ENCODE measurements at regions not wholly inside any gene's neighbourhood (a gene's known extent, or its start where the extent isn't known, plus 50 kb on each side); places are given as distances from the start of the nearest gene placed in this dataset.

DNA sequence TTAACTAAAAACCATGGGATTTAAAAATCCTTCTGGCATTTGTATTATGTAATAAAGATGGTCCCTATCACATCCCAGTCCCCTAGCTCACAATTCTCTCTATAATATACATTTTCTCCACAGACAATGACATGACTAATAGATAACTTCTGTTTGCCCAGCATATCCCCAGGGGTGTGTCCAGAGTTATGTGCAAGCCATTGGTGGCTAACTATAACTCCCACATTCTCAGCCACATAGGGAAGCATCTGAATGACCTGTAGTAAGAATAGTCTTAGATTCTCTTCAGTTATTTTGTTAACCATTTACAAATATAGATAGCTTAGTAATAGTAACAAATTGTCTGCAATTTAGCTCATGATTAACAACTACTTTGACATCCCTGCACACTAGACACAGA is 52.2 kb upstream of the RBSN start:
- Histone ChIP-seq H3K27ac (no peak overlapping the region), H3K36me3 (no peaks in the 10 kb centered on the region), H4K20me1 (ENCODE audit: low read depth) (no peaks in the 10 kb centered on the region), H3K9ac (no peak overlapping the region), H3F3A (ENCODE audit: low read depth) (no peaks in the 10 kb centered on the region), H3K4me2 (no peak overlapping the region), H3K4me1 (no peaks in the 10 kb centered on the region), H3K79me2 (ENCODE audit: low read depth) (no peaks in the 10 kb centered on the region), H2AFZ (replicated peaks) (no peak overlapping the region), H3K9me3 (ENCODE audit: low read depth) (no peaks in the 10 kb centered on the region), H3K4me3 (no peak overlapping the region), H3K27me3 (peaks cover 53% of the 10 kb centered on the region)
- H3K4me3 Mint-ChIP-seq = no peak overlapping the region
- H3K36me3 Mint-ChIP-seq = no peaks in the 10 kb centered on the region
- H3K27ac Mint-ChIP-seq = no peak overlapping the region
- DNase-seq (ENCODE audit: low spot score) = no peak
- H3K27me3 Mint-ChIP-seq (ENCODE audit: insufficient read depth, low read depth) = no peaks in the 10 kb centered on the region
- TF ChIP-seq EZH2 (IDR thresholded peaks at IDR 0.05) (no peak), EZH2phosphoT487 (IDR thresholded peaks at IDR 0.05) (no peak)
- TF ChIP-seq, protein P1, sequence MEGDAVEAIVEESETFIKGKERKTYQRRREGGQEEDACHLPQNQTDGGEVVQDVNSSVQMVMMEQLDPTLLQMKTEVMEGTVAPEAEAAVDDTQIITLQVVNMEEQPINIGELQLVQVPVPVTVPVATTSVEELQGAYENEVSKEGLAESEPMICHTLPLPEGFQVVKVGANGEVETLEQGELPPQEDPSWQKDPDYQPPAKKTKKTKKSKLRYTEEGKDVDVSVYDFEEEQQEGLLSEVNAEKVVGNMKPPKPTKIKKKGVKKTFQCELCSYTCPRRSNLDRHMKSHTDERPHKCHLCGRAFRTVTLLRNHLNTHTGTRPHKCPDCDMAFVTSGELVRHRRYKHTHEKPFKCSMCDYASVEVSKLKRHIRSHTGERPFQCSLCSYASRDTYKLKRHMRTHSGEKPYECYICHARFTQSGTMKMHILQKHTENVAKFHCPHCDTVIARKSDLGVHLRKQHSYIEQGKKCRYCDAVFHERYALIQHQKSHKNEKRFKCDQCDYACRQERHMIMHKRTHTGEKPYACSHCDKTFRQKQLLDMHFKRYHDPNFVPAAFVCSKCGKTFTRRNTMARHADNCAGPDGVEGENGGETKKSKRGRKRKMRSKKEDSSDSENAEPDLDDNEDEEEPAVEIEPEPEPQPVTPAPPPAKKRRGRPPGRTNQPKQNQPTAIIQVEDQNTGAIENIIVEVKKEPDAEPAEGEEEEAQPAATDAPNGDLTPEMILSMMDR (IDR thresholded peaks at IDR 0.05) = no peak
- no peaks in the 10 kb centered on the region for H3K9me3 Mint-ChIP-seq
- H3K4me1 Mint-ChIP-seq = no peaks in the 10 kb centered on the region

DNA sequence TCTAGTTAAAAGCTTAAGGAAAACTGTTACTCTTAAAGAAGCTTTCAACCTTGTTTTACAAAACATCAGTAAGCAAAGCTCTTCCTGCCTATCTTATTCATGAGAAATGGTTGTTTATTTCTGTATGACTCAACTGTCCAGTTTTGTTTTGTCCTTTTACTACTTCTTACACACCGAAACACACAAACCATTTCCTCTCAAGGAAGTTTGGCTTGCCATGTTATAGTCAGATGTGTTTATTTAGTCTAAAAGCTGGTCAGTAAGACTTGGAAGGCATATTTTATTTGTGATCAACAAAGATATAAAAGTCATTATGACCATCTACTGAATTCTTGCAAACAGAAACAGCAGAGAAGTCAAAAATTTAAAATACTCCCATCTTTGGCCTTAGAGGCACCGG is 53.2 kb upstream of the RBSN start:
- no peaks in the 10 kb centered on the region for H4K20me1 ChIP-seq (ENCODE audit: low read depth)
- H3K4me3 ChIP-seq = no peak overlapping the region
- Mint-ChIP-seq H3K4me1 (no peaks in the 10 kb centered on the region), H3K36me3 (no peaks in the 10 kb centered on the region), H3K27ac (no peak overlapping the region), H3K4me3 (no peak overlapping the region), H3K27me3 (ENCODE audit: insufficient read depth, low read depth) (no peaks in the 10 kb centered on the region), H3K9me3 (no peaks in the 10 kb centered on the region)
- H2AFZ ChIP-seq (replicated peaks) = no peak overlapping the region
- no peak for TF ChIP-seq EZH2 (IDR thresholded peaks at IDR 0.05)
- no peak for TF ChIP-seq EZH2phosphoT487 (IDR thresholded peaks at IDR 0.05)
- TF ChIP-seq, protein P1 (IDR thresholded peaks at IDR 0.05) = no peak
- H3K4me1 ChIP-seq = no peaks in the 10 kb centered on the region
- no peaks in the 10 kb centered on the region for H3K36me3 ChIP-seq
- H3K27ac ChIP-seq = no peak overlapping the region
- peaks cover 63% of the 10 kb centered on the region for H3K27me3 ChIP-seq
- H3K79me2 ChIP-seq (ENCODE audit: low read depth) = no peaks in the 10 kb centered on the region
- H3K4me2 ChIP-seq = no peak overlapping the region
- no peaks in the 10 kb centered on the region for H3K9me3 ChIP-seq (ENCODE audit: low read depth)
- no peak overlapping the region for H3K9ac ChIP-seq
- H3F3A ChIP-seq (ENCODE audit: low read depth) = no peaks in the 10 kb centered on the region
- DNase-seq (ENCODE audit: low spot score) = no peak

DNA sequence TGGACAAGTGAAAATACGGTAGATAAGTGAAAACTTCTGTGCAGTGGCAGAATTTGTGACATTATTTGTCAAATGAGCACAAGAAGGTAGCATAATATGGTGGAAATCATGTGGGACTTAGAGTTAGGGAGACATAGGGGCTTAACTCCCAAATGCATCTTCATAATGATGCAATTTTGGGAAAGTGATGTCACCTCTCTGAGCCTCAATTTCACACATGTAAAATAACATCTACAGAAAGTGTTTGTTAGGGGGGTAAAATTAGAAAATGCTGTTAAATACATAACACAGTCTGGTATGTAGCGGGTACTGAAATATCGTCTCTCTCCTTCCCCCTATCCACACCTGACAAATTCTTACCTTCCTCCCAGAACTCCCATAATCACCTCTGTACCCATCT is 52.9 kb upstream of the CAPN7 start:
- H3K4me1 Mint-ChIP-seq = no peaks in the 10 kb centered on the region
- no peak for TF ChIP-seq EZH2 (IDR thresholded peaks at IDR 0.05)
- no peak for TF ChIP-seq EZH2phosphoT487 (IDR thresholded peaks at IDR 0.05)
- TF ChIP-seq, protein P1 (IDR thresholded peaks at IDR 0.05) = no peak
- no peaks in the 10 kb centered on the region for H3F3A ChIP-seq (ENCODE audit: low read depth)
- H3K27me3 ChIP-seq = peaks cover 72% of the 10 kb centered on the region
- H3K36me3 ChIP-seq = no peaks in the 10 kb centered on the region
- no peak overlapping the region for H3K4me3 Mint-ChIP-seq
- no peaks in the 10 kb centered on the region for H3K79me2 ChIP-seq (ENCODE audit: low read depth)
- no peak overlapping the region for H3K4me3 ChIP-seq
- no peaks in the 10 kb centered on the region for H4K20me1 ChIP-seq (ENCODE audit: low read depth)
- H3K27me3 Mint-ChIP-seq (ENCODE audit: insufficient read depth, low read depth) = no peaks in the 10 kb centered on the region
- H3K9ac ChIP-seq = no peak overlapping the region
- H3K9me3 Mint-ChIP-seq = no peaks in the 10 kb centered on the region
- no peaks in the 10 kb centered on the region for H3K4me1 ChIP-seq
- no peaks in the 10 kb centered on the region for H3K9me3 ChIP-seq (ENCODE audit: low read depth)
- H3K4me2 ChIP-seq = no peak overlapping the region
- no peak overlapping the region for H3K27ac Mint-ChIP-seq
- no peak for DNase-seq (ENCODE audit: low spot score)
- H2AFZ ChIP-seq (replicated peaks) = no peak overlapping the region
- no peak overlapping the region for H3K27ac ChIP-seq
- no peaks in the 10 kb centered on the region for H3K36me3 Mint-ChIP-seq

DNA sequence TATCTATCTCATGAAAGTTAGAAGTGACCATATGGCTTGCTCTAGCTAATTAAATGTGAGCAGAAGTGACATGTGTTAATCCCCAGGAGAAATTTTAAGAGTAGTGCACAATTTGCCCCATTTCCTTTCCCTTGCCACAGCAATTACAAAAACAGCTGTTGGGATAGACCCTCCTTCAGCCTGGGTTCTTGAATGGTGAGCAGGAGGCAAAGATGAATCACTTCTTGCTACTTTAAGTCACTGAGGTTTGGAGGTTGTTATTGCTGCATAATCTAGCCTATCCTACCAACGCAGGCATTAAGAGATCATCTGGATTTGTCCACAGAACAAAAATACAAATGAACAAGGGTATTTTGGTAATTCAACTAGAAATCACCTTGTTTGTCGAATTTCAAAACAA is 51.7 kb upstream of the CAPN7 start:
- Mint-ChIP-seq H3K9me3 (no peaks in the 10 kb centered on the region), H3K27ac (no peak overlapping the region), H3K4me1 (no peaks in the 10 kb centered on the region), H3K27me3 (ENCODE audit: insufficient read depth, low read depth) (no peaks in the 10 kb centered on the region), H3K36me3 (no peaks in the 10 kb centered on the region), H3K4me3 (no peak overlapping the region)
- H3K36me3 ChIP-seq = no peaks in the 10 kb centered on the region
- no peak overlapping the region for H2AFZ ChIP-seq (replicated peaks)
- TF ChIP-seq EZH2phosphoT487 (IDR thresholded peaks at IDR 0.05) = no peak
- TF ChIP-seq, protein P1 (IDR thresholded peaks at IDR 0.05) = no peak
- no peak for TF ChIP-seq EZH2 (IDR thresholded peaks at IDR 0.05)
- no peaks in the 10 kb centered on the region for H3K79me2 ChIP-seq (ENCODE audit: low read depth)
- H3F3A ChIP-seq (ENCODE audit: low read depth) = no peaks in the 10 kb centered on the region
- no peak overlapping the region for H3K27ac ChIP-seq
- H3K4me3 ChIP-seq = no peak overlapping the region
- no peak for DNase-seq (ENCODE audit: low spot score)
- H3K4me2 ChIP-seq = no peak overlapping the region
- H3K9ac ChIP-seq = no peak overlapping the region
- H3K27me3 ChIP-seq = peaks cover 83% of the 10 kb centered on the region
- no peaks in the 10 kb centered on the region for H4K20me1 ChIP-seq (ENCODE audit: low read depth)
- no peaks in the 10 kb centered on the region for H3K9me3 ChIP-seq (ENCODE audit: low read depth)
- H3K4me1 ChIP-seq = no peaks in the 10 kb centered on the region

Data from neural progenitor cell (in vitro differentiated cells).